Astrocyte of the cerebellum (primary cell): ENCODE measurements at regions not wholly inside any gene's neighbourhood (a gene's known extent, or its start where the extent isn't known, plus 50 kb on each side); places are given as distances from the start of the nearest gene placed in this dataset.

ENCODE experiments used
- DNase-seq: peaks from one replicate; pipeline ENCODE4 v3.0.0-alpha.2; 2011; ENCODE audit warnings: low read depth
- H3K4me3 ChIP-seq: 2 replicates; pipeline ENCODE4 v1.5.1; 2011; ENCODE audit warnings: mild to moderate bottlenecking, low read depth, low read length, moderate library complexity
- CTCF ChIP-seq: IDR thresholded peaks from 2 replicates; pipeline ENCODE4 v1.5.1; 2012; ENCODE audit warnings: low read length, low read depth, moderate library complexity, mild to moderate bottlenecking; ENCODE audit errors: missing control alignments
- in situ Hi-C: cut with HindIII; loops from 2 replicates; pipeline ENCODE4 v1.10.0; 2017; ENCODE audit warnings: low sequenced_read_pairs

GRCh38 chr6:21457647-21458046 lies 135.9 kb upstream of the SOX4 start:
- in situ Hi-C loops = no loop called here
- no peak overlapping the region for H3K4me3 ChIP-seq
- no peak for TF ChIP-seq CTCF
- no peak for DNase-seq

- no peak for DNase-seq
- in situ Hi-C loops = no loop called here
- TF ChIP-seq CTCF = no peak
- H3K4me3 ChIP-seq = no peak overlapping the region
Observed at GRCh38 chr6:21459641-21460040, 133.9 kb upstream of the SOX4 start.

- in situ Hi-C loops = no loop called here
- DNase-seq = no peak
- no peak overlapping the region for H3K4me3 ChIP-seq
- no peak for TF ChIP-seq CTCF
Observed at GRCh38 chr6:21461844-21462518, 131.6 kb upstream of the SOX4 start.

- DNase-seq = no peak
- TF ChIP-seq CTCF = no peak
- H3K4me3 ChIP-seq = no peak overlapping the region
- in situ Hi-C loops = no loop called here
Observed at GRCh38 chr6:21462519-21462852, 131.1 kb upstream of the SOX4 start.

- no peak overlapping the region for H3K4me3 ChIP-seq
- TF ChIP-seq CTCF = no peak
- in situ Hi-C loops = no loop called here
- DNase-seq = no peak
Observed at GRCh38 chr6:21467091-21467490, 126.5 kb upstream of the SOX4 start.

GRCh38 chr6:21468461-21468860 lies 125.1 kb upstream of the SOX4 start:
- no peak for DNase-seq

More at GRCh38 chr6:21468461-21468860, 125.1 kb upstream of the SOX4 start:
- in situ Hi-C loops = no loop called here
- H3K4me3 ChIP-seq = no peak overlapping the region
- TF ChIP-seq CTCF = no peak
